Ovary (tissue), 7 donors: ENCODE measurements at regions not wholly inside any gene's neighbourhood (a gene's known extent, or its start where the extent isn't known, plus 50 kb on each side); places are given as distances from the start of the nearest gene placed in this dataset.

Source experiments
- DNase-seq, 5 donors: peaks; one replicate each; pipeline ENCODE4 v3.0.0-alpha.2; 2019 to 2020
- H3K27ac ChIP-seq, 2 donors: fragments of 200-600 bp; one replicate each; pipeline versions ENCODE4 v1.5.1 to v1.8.0; 2019 to 2022
- H3K27me3 ChIP-seq: fragments of 200-600 bp; one replicate; pipeline ENCODE4 v1.8.0; 2022
- H3K36me3 ChIP-seq: fragments of 200-600 bp; sonication (generic); one replicate; pipeline ENCODE4 v1.5.1; 2019
- H3K4me1 ChIP-seq: one replicate; pipeline ENCODE4 v1.8.1; 2013; ENCODE audit warnings: mild to moderate bottlenecking, moderate library complexity; ENCODE audit not compliant: insufficient read depth
- H3K4me3 ChIP-seq: fragments of 200-600 bp; sonication (generic); one replicate; pipeline ENCODE4 v1.5.1; 2017
- H3K9me3 ChIP-seq, 2 donors: fragments of 200-600 bp in 1 of 2; sonication (generic) in 1 of 2; one replicate each; pipeline versions ENCODE4 v1.5.1 to v1.8.1; 2013 to 2019; ENCODE audit warnings: mild to moderate bottlenecking in 1 of 2, moderate library complexity in 1 of 2
- CTCF ChIP-seq, 3 donors: fragments of 450-650 bp in 2 of 3; fragments of 200-600 bp in 1 of 3; IDR thresholded peaks; one replicate each; pipeline versions ENCODE4 v1.5.1 to v1.8.0; 2016 to 2022; ENCODE audit warnings: antibody characterized with exemption in 3 of 3, mild to moderate bottlenecking in 1 of 3
- EP300 ChIP-seq: sonication (generic); formaldehyde crosslinking; IDR thresholded peaks from one replicate; pipeline ENCODE4 v1.6.1; 2017; ENCODE audit warnings: antibody characterized with exemption
- POLR2A ChIP-seq: fragments of 450-650 bp; IDR thresholded peaks from one replicate; pipeline ENCODE4 v1.6.1; 2017; ENCODE audit warnings: antibody characterized with exemption, mild to moderate bottlenecking, moderate library complexity
- WGBS, 3 donors: extraction: QIAGEN DNeasy Blood & Tissue Kit in 1 of 3; methylation state at CpG; one replicate each; pipeline versions ENCODE4 v1.1.5 to v1.1.7; 2013 to 2017; 5-methylcytosine and 5-hydroxymethylcytosine counted together
- intact Hi-C, 4 donors: fragments of 100-400 bp; cut with DNase I; formaldehyde crosslinking; loops; one replicate each; pipeline versions ENCODE4 v1.11.0 to v1.15.1; 2022 to 2023
- donor health status: DM: no; HTN: no; CAD: no; lungs with moderate emphysema.
- donor health status: DM: no; HTN: no; CAD: no.
- donor health status: Bipolar disorder and iron deficiency.
- donor health status: DM: no; HTN: no; CAD: no.
- donor health status: DM: yes; HTN: yes; CAD: no.

- intact Hi-C loops, result no loop called here
Measured at GRCh38 chr15:62240121-62241096, 75.3 kb upstream of the C2CD4B start.

GRCh38 chr15:62241135-62241770, 76.2 kb upstream of the C2CD4B start:
- Histone ChIP-seq H3K4me1 (no peaks in the 10 kb centered on the region), H3K4me3 (no peak overlapping the region), H3K36me3 (no peaks in the 10 kb centered on the region), H3K9me3 (no peaks in the 10 kb centered on the region), H3K27ac (no peak overlapping the region), H3K27me3 (no peaks in the 10 kb centered on the region)
- WGBS, 3 donors, result 51 to 78% (median 70%) methylated on average over 2 to 5 of the region's 5 CpGs
- no peak for DNase-seq
- intact Hi-C loops, result no loop called here
- TF ChIP-seq POLR2A, result no peak
- TF ChIP-seq EP300, result no peak
- TF ChIP-seq CTCF (IDR thresholded peaks at IDR 0.05), result no peak

More at GRCh38 chr15:62240121-62241096, 75.3 kb upstream of the C2CD4B start:
- 90 to 92% (median 91%) methylated on average over 5 of the region's 5 CpGs for whole genome bisulfite sequencing, 3 donors
- H3K36me3 ChIP-seq, result no peaks in the 10 kb centered on the region
- TF ChIP-seq POLR2A (no peak), EP300 (no peak), CTCF (IDR thresholded peaks at IDR 0.05) (no peak)
- H3K27me3 ChIP-seq, result no peaks in the 10 kb centered on the region
- DNase-seq, result no peak
- no peaks in the 10 kb centered on the region for H3K9me3 ChIP-seq
- H3K27ac ChIP-seq, result no peak overlapping the region
- H3K4me3 ChIP-seq, result no peak overlapping the region
- H3K4me1 ChIP-seq, result no peaks in the 10 kb centered on the region

GRCh38 chr15:62242999-62243398, 77.9 kb upstream of the C2CD4B start:
- intact Hi-C loops, result no loop called here
- WGBS, 3 donors, result 58 to 68% (median 65%) methylated on average over 7 of the region's 7 CpGs

GRCh38 chr15:62244762-62245161, 79.7 kb upstream of the C2CD4B start:
- DNase-seq, result no peak
- no peaks in the 10 kb centered on the region for H3K27me3 ChIP-seq
- intact Hi-C loops, result no loop called here
- no peak overlapping the region for H3K4me3 ChIP-seq
- no peak for TF ChIP-seq POLR2A
- no peak for TF ChIP-seq EP300
- no peak for TF ChIP-seq CTCF (IDR thresholded peaks at IDR 0.05)
- no peak overlapping the region for H3K27ac ChIP-seq
- H3K36me3 ChIP-seq, result no peaks in the 10 kb centered on the region
- 70 to 78% (median 70%) methylated on average over 6 of the region's 6 CpGs for WGBS, 3 donors
- no peaks in the 10 kb centered on the region for H3K4me1 ChIP-seq
- no peaks in the 10 kb centered on the region for H3K9me3 ChIP-seq

More at GRCh38 chr15:62242999-62243398, 77.9 kb upstream of the C2CD4B start:
- Histone ChIP-seq H3K4me3 (no peak overlapping the region), H3K9me3 (no peaks in the 10 kb centered on the region), H3K4me1 (no peaks in the 10 kb centered on the region), H3K36me3 (no peaks in the 10 kb centered on the region), H3K27ac (no peak overlapping the region), H3K27me3 (no peaks in the 10 kb centered on the region)
- DNase-seq, result no peak
- TF ChIP-seq CTCF (IDR thresholded peaks at IDR 0.05) (no peak), POLR2A (no peak), EP300 (no peak)
